Chondrocyte (in vitro differentiated cells): ENCODE measurements at regions not wholly inside any gene's neighbourhood (a gene's known extent, or its start where the extent isn't known, plus 50 kb on each side); places are given as distances from the start of the nearest gene placed in this dataset.
"Not testable (repeated sequence)": the region's sequence is repeated elsewhere in the genome, so short reads cannot be mapped to it uniquely, and the experiment has no call there.

Source experiments
- DNase-seq: peaks from one replicate; pipeline ENCODE4 v3.0.0; 2021; ENCODE audit warnings: mixed read lengths, low spot score
- H3K27ac Mint-ChIP-seq: one replicate; pipeline ENCODE4 v1.8.0; 2021; ENCODE audit warnings: mild to moderate bottlenecking, moderate library complexity, mixed read lengths; ENCODE audit not compliant: unreplicated experiment
- H3K27me3 Mint-ChIP-seq: 2 replicates; pipeline ENCODE4 v1.8.0; 2021; ENCODE audit warnings: low read depth, mixed read lengths
- H3K36me3 Mint-ChIP-seq: 2 replicates; pipeline ENCODE4 v1.8.0; 2021; ENCODE audit warnings: low read depth, mixed read lengths
- H3K4me1 Mint-ChIP-seq: 2 replicates; pipeline ENCODE4 v1.8.0; 2021; ENCODE audit warnings: low read depth, mild to moderate bottlenecking, mixed read lengths
- H3K4me3 Mint-ChIP-seq: one replicate; pipeline ENCODE4 v1.8.0; 2021; ENCODE audit warnings: mild to moderate bottlenecking, moderate library complexity, mixed read lengths; ENCODE audit not compliant: unreplicated experiment
- H3K9me3 Mint-ChIP-seq: 2 replicates; pipeline ENCODE4 v1.8.0; 2021; ENCODE audit warnings: low read depth, mixed read lengths
- TF ChIP-seq, protein P1 (sequence below): fragments of 200-600 bp; sonication (generic); IDR thresholded peaks from 2 replicates; pipeline ENCODE4 v1.5.0; 2021; ENCODE audit warnings: antibody characterized with exemption, mild to moderate bottlenecking, moderate library complexity

DNA sequence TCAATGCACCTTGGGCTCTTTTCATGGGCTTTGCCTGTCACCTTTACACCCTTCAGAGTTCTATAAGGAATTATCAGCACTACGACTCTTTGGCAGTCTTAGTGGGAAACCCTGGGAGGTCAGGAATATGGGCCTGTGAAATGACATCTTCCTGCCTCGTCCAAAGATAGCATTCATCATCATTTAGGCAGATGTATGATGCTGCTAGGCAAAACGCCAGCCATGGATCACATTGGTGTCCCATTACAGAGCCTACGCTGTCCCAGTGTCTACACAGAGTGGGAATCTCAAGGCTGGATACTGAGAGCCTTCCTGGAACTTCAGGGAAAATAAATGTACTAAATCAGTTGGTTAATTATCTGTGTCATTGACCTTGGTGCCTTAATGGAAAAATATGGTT is 259.4 kb upstream of the CELF2 start:
- Mint-ChIP-seq H3K27me3 (no peaks in the 10 kb centered on the region), H3K36me3 (no peaks in the 10 kb centered on the region), H3K27ac (no peak overlapping the region), H3K9me3 (peaks cover 4% of the 10 kb centered on the region), H3K4me1 (no peaks in the 10 kb centered on the region), H3K4me3 (no peak overlapping the region)
- DNase-seq, result no peak
- TF ChIP-seq, protein P1, sequence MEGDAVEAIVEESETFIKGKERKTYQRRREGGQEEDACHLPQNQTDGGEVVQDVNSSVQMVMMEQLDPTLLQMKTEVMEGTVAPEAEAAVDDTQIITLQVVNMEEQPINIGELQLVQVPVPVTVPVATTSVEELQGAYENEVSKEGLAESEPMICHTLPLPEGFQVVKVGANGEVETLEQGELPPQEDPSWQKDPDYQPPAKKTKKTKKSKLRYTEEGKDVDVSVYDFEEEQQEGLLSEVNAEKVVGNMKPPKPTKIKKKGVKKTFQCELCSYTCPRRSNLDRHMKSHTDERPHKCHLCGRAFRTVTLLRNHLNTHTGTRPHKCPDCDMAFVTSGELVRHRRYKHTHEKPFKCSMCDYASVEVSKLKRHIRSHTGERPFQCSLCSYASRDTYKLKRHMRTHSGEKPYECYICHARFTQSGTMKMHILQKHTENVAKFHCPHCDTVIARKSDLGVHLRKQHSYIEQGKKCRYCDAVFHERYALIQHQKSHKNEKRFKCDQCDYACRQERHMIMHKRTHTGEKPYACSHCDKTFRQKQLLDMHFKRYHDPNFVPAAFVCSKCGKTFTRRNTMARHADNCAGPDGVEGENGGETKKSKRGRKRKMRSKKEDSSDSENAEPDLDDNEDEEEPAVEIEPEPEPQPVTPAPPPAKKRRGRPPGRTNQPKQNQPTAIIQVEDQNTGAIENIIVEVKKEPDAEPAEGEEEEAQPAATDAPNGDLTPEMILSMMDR, result no peak

GRCh38 chr10:10759806-10760205 is 257.9 kb upstream of the CELF2 start:
- not testable (repeated sequence) for H3K27me3 Mint-ChIP-seq, H3K36me3 Mint-ChIP-seq, H3K9me3 Mint-ChIP-seq, H3K27ac Mint-ChIP-seq, DNase-seq, H3K4me3 Mint-ChIP-seq, H3K4me1 Mint-ChIP-seq

DNA sequence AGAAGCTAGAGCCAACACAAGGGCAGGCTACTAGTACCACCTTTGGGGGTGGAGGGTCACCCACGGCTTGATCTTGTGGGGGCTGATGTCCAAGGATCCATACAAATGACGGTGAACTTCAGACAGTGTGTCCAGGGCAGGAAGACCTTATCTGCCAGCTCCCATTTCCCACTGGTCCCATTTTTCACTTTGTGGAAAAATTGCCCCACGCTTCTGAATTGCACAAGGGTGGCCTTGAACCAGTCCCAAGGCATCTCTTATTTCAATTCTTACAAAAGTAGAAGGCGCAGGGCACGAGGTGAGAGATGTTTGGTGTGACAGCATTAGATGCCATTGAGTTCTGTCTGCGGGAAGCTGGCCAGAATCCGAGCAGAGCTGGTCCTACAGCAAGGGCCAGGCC is 252.7 kb upstream of the CELF2 start:
- Mint-ChIP-seq H3K27ac (no peak overlapping the region), H3K4me1 (no peaks in the 10 kb centered on the region), H3K36me3 (no peaks in the 10 kb centered on the region), H3K4me3 (no peak overlapping the region), H3K27me3 (no peaks in the 10 kb centered on the region), H3K9me3 (peaks cover 4% of the 10 kb centered on the region)
- TF ChIP-seq, protein P1, result no peak
- DNase-seq, result no peak

GRCh38 chr10:10772411-10772810 is 245.3 kb upstream of the CELF2 start:
- no peaks in the 10 kb centered on the region for H3K4me1 Mint-ChIP-seq
- peaks cover 3% of the 10 kb centered on the region for H3K36me3 Mint-ChIP-seq
- H3K9me3 Mint-ChIP-seq, result no peaks in the 10 kb centered on the region
- no peak for DNase-seq
- H3K27ac Mint-ChIP-seq, result no peak overlapping the region
- H3K4me3 Mint-ChIP-seq, result no peak overlapping the region
- TF ChIP-seq, protein P1, result no peak
- no peaks in the 10 kb centered on the region for H3K27me3 Mint-ChIP-seq

DNA sequence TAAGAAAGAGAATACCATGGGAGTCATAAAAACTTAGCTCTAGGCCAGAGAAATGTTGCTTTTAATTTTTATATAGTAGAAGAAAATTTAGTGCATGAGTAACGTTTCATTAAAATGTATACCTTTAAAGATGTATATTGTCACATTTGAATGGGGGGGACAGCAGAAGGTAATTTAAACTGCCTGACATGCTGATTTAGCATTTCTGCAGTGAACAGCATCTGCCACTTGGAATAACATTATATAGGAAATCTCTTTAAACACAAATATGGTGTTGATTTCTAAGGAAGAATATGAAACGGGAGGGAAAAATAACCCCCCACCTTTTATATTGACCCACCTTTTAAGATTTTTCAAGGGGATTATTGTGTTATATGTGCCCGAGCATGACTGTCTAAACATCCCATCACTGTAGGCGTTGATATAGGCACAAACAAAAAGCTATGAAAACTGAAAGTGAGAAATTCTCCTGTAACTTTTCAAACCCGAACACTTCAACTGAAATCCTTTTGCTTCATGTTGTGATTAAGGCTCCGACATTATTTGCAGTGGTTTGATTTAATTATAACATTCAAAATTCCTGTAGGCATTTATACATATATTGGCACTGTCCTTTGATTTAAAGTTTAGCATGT is 244.7 kb upstream of the CELF2 start:
- Mint-ChIP-seq H3K4me1 (no peaks in the 10 kb centered on the region), H3K4me3 (no peak overlapping the region), H3K9me3 (no peaks in the 10 kb centered on the region), H3K27ac (no peak overlapping the region), H3K36me3 (peaks cover 3% of the 10 kb centered on the region), H3K27me3 (no peaks in the 10 kb centered on the region)
- TF ChIP-seq, protein P1, result no peak
- no peak for DNase-seq

GRCh38 chr10:10774416-10774815 is 243.3 kb upstream of the CELF2 start:
- H3K27me3 Mint-ChIP-seq, result no peaks in the 10 kb centered on the region

More at GRCh38 chr10:10774416-10774815, 243.3 kb upstream of the CELF2 start:
- Mint-ChIP-seq H3K9me3 (no peaks in the 10 kb centered on the region), H3K4me3 (no peak overlapping the region), H3K4me1 (no peaks in the 10 kb centered on the region), H3K27ac (no peak overlapping the region), H3K36me3 (peaks cover 3% of the 10 kb centered on the region)
- DNase-seq, result no peak
- TF ChIP-seq, protein P1, result no peak
